HG02840 (cell line): ENCODE measurements at regions not wholly inside any gene's neighbourhood (a gene's known extent, or its start where the extent isn't known, plus 50 kb on each side); places are given as distances from the start of the nearest gene placed in this dataset.
"Not testable (repeated sequence)": the region's sequence is repeated elsewhere in the genome, so short reads cannot be mapped to it uniquely, and the experiment has no call there.

Source experiments
- ATAC-seq: cut with Tn5 transposase; IDR thresholded peaks from one replicate; pipeline ENCODE4 v1.9.1; 2021; ENCODE audit warnings: mild to moderate bottlenecking, moderate library complexity, moderate number of reproducible peaks; ENCODE audit not compliant: unreplicated experiment, low FRiP score

DNA sequence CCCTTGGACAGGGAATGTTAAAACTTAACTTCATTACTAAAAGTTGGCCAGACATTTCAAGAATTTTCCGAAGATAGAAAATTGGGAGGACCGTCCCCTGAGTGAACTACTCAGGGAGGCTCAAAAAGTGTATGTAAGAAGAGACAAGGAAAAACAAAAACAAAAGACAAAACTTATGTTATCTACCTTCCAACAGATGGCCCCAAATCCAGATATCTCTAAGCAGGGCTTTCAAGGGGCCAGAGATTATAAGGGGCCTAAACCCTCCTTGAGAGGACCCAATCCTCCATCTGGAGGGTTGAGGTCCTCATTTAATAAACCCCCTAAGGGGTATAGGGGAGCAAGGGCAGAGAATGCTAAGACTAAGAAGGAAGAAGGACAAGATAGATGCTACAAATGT is 203.6 kb downstream of the SH2D4B start:
- no peak for ATAC-seq

DNA sequence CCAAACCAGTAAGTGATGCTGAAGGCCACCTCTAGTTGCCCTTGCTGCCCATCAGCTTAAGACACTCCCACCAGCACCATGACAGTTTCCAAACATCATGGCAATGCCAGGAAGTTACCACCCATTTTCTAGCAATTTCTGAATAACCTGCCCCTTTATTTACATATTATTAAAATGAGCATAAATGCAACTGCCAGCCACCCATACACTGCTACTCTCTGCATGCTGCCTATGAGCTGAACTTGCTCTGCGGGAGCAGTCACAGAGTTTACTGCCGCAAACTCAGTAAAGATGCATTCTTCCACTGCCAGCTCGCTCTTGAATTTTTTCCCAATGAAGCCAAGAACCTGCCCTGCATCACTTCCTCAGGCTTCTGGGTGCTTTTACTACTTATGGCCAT is 212.6 kb downstream of the SH2D4B start:
- no peak for ATAC-seq

DNA sequence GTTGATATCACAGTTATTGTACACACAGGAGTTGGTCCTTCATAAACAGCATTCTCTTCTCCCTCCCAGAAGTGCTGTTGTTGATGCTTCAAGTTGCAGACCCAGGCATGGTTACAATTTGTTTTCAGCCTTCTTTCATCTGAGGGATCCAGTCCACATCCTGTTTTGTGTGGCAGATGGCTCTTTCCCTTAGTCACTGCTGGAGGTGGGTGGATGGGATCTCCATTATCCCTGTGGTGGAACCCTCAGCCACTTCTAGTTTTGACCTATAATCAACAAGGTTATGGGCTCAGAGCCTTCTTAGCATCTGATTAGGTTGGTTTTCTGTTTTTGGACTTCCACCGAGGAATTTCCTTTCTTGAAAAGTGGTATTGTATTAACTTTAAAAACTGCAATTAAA is 214.2 kb downstream of the SH2D4B start:
- no peak for ATAC-seq

DNA sequence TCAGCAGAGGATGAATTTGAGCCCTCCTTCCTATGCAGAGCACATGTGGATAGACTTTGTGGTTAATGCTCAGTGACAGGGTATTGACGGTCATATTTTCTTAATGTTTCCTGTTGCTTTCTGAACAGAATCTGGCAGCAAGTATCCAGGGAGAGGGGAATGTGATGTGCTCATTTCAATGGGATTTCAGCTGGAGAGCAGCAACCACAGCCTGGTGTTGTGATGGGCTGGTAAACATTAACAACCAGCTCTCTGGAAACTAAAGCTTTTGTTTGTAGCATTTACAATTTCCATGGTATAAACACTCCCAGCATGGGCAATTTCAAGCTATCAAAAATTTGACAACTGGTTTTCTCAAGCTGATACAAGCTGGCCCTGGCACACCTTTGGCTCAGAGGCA is 215.9 kb downstream of the SH2D4B start:
- no peak for ATAC-seq

DNA sequence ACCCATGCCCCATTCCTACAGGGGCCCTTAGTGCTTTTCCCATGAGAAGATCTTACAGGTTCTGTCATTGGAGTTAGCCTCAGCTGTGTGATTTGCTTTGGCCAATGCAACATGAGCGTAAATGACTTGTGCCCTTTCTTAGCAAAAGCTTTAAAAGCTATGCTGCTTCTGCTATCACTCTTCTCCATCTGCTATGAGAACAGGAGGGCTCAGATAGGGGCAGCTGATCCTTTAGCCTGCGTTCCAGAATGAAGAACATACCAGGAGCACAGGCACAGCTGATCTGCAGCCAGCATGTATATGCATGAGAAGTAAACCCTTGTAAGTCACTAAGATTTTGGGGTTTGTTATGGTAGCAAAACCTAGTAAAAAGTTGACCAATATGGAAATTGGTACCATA is 218.2 kb downstream of the SH2D4B start:
- no peak for ATAC-seq

DNA sequence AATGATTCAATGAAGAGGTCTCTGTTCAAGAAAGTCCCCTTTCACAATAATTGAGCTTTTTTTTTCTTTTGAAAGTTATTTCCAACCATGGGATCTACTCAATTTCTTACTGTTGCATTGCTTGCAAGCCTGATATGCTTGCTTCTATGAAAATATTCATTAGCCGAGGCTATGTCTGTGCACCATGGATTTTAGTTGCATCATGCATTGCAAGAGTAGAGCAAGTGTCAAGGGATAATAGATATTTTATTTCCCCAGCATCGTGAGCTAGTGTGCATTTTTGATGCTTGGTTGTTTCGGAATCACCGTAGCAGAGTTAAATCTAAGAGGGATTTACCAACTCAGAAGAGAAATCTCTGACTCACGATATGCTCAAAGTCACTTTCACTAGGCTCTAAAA is 222.0 kb downstream of the SH2D4B start:
- no peak for ATAC-seq

DNA sequence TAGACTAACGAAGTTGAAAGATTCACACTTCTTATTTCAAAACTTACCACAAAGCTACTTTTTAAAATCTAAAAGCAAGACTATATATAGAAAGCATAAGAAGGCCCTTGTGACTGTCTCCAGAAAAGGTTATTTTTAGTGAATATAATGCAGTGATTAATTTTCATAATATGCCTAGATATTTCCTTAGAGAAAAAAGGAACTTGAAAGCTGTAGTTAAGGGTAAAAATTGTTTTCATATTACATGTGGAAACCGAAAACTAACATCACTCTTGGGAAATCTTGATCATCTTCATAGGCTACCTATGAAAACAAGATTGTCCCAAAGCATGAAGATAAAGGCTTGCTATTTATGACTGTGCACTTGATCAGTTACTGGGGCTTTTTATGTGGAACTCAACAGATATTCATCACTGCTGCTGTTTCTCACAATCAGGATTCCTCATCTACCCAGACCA is 223.2 kb downstream of the SH2D4B start:
- no peak for ATAC-seq

DNA sequence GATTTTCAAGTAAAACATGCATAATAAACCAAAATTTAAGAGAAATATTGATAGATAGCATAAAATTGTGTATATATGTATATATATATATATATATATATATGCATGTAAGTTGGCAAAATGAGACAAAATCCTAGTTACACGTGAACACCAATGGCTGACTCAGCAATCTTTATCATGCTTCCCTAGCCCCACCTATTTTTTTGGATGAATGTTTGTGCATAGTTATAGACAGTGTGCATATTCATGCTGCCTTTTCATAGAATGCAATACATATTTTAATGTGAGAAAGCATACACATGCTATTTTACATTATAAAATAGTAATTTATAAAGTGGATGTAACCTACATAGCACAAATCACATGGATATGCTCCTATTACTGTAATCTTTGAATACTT is 230.3 kb downstream of the SH2D4B start:
- no peak for ATAC-seq

DNA sequence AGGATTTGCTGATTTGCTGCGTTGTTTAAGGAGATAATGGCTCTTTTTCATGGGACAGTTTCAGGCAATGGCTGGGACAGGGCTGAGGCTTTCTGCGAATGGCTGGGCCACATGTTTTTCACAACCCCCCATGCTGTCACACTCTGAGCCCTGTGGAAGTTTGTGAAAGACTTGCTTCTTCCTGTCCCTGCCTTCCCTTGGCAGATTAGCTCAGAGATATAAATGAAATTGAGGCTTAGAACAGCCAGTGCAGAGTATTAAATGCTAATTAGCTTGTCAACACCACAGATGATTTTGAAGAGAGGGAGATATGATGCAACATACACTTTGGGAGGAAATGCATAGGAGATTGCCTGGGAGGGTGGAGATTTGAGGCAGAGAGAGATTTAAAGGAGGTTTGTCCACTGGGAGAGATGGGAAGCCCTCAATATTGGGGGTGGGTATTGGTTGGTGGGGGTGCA is 232.0 kb downstream of the SH2D4B start:
- ATAC-seq, result no peak

DNA sequence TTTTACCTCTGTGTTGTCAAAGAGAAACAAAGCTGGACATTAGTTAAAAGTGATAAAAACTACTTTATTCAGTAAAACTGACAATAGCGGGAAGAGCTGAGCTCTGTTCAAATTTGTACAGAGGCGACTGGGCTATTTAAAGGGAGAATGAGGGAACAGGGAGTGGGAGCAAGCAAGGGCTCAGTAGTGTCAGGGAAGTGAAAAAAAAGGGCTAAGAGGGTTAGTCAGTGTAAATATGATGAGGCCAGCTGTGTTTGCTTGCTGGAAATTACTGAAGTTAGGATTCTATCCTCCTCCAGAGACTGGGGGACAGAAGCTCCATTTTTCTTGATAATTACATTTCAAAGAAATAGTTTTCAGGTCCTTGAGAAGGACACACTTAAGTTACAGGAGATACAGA is 232.5 kb downstream of the SH2D4B start:
- ATAC-seq, result no peak

DNA sequence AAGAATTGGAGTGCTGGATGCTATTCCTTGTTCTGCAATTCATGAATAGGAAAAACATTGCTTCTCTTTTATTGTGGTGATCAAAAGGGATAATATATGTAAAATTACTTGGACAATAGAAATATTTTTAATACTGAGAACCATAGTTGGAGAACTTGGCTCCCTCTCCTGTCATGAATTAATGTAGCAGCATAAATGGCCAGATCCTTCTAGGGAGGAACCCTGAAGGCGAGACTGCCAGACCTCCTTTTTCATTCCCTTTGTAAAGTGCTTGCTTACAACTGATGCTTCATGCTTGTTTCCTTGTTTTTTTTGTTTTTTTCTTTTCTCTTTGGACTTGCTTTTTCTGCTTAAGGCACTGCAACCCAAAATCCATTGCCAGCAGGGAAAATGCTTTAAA is 233.6 kb downstream of the SH2D4B start:
- no peak for ATAC-seq

DNA sequence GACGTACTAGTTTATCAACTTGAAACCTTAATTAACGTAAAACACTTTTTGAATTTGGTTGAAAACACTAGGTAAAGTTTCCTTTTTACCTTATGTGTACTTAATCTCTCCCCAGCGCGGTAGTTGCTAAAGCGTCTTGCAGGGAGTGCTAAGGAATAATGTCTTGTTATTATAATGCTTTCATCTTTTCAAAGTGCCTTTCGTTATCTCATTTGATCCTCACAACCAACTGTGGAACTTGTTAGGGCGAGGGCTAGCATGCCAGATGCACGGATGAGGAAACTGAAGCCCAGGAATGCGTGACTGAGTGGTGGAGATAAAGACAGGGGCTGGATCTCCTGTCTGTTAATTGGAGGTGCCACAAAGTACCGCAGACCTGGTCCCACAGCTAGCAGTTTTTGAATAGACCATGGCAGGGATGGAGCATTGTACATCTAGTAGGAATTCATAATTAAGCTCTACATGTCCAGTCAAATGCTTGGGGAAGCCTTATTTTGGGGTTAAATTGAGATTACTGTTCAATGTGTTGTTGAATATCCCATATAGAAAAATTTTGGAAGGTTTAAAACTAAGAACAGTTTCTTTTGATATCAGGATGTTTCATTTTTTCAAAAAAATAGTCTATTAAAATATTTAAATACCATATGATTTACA is 234.3 kb downstream of the SH2D4B start:
- ATAC-seq, result no peak

DNA sequence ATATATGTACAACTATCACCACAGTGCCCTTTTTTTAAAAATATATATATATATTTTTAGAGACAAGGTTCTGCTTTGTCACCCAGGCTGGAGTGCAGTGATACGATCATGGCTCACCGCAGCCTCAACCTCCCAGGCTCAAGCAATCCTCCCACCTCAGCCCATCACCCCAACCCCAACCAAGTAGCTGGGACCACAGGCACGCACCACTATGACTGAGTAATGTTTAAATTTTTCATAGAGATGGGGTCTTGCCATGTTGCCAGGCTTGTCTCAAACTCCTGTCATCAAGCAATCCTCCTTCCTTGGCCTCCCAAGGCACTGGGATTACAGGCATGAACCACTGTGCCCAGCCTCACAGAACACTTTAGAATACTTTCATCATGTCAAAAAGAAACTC is 234.9 kb downstream of the SH2D4B start:
- no peak for ATAC-seq

DNA sequence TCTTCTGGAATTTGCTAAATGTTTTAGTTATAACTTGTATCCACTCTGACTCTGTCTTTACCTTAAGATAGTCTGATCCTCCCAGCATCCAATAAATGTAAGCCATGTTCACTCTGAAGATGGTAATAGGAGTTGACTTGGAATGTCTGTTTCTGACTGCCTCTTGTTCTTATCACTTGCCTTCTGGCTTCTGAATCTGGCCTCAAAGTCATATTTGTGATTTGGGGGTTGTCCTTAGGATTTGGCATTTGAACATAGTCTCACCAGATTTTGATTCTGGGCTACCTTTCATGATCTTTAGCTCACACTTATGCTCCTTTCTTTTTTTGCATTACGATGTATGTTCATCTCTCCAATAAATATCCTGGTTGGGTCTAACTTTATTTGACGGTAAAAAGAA is 247.0 kb downstream of the SH2D4B start:
- no peak for ATAC-seq

DNA sequence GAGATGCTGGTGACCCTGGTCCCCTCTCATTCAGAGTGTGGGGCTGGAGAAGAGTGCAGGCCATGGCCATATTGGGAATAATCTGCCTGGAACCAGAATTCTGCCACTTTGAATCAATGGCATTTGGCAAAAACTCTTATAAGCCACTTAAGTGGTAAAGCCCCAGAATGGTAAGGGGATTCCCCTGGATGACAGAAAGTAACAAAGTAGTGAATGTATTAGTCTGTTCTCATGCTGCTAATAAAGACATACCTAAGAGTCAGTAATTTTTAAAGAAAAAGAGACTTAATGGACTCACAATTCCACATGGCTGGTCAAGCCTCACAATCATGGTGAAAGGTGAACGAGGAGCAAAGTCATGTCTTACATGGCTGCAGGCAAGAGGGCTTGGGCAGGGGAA is 248.6 kb downstream of the SH2D4B start:
- ATAC-seq, result no peak

DNA sequence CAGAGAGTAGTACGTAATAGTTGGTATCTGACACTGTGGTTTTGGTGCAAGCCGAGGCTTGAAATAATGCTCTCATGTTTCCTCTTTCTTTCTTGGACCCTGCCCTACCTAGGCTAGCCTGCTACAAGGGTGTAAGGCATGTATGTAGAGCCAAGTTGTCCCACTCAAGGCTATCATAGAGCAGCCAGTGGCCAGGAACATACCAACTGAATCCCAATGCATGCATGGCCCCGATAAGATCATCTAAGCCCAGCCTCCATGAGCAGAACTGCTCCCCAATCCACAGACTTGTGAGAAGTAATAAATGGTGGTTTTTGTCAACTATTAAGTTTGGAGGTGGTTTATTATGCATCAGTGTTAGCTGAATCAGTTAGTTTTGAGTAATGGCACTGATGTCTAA is 250.2 kb downstream of the SH2D4B start:
- ATAC-seq, result no peak

DNA sequence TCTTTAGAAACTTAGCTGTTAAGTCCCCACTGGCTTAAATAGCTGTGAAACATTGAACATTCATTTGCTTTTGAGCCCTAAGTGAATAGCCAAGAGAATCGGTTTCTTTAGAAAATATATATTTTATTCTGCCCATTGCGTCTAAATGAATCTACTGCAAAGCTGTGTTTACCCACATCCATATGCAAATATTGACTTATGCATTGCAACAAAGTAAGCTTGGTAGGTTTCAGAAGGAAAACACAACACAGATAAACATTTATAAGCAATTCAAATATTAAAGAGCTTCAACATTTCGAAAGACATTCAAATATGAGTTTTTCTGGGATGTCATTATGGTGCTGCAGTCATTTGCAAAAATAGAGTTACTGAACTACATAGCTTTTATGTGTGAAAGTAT is 257.3 kb downstream of the SH2D4B start:
- no peak for ATAC-seq

DNA sequence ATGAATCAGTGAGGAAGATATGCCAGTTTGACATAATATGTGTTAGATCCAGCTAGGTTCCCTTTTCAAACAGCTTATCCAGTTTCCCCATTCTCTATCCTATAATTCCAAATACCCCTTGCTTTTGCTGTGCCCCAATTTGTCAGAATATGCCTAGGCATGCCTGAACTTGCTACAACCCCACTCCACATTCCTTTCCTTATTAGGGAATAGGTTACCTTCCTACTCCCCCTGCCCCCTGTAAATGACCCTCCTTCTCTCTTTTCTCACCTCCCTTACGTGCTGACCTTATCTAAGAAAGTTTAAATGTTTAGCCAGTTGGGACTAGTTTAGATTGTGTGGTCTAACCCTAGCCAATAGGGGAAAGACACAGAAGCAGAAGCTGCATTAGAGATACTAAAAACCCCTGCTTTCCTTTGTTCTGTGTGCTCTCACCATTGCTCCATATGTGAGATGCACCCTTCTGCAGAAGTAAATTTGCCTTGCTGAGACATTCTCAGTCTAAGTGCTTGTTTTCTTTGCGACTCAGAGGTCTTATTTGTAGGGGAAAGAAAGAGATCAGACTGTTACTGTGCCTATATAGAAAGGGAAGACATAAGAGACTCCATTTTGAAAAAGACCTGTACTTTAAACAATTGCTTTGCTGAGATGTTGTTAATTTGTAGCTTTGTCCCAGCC is 267.8 kb downstream of the SH2D4B start:
- ATAC-seq, result no peak

DNA sequence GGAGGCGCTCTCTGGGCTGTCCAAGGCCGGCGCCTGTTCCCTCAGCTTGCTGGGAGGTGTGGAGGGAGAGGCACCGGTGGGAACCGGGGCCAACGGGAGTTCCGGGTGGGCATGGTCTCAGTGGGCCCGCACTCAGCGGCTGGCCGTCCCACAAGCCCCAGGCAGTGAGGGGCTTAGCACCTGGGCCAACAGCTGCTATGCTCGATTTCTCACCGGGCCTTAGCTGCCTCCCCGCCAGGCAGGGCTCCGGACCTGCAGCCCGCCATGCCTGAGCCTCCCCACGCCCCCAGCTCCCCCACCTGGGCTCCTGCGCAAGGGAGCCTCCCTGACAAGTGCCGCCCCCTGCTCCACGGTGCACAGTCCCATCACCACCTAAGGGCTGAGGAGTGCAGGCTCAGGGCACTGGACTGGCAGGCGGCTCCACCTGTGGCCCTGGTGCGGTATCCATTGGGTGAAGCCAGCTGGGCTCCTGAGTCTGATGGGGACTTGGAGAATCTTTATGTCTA is 276.5 kb downstream of the SH2D4B start:
- no peak for ATAC-seq

DNA sequence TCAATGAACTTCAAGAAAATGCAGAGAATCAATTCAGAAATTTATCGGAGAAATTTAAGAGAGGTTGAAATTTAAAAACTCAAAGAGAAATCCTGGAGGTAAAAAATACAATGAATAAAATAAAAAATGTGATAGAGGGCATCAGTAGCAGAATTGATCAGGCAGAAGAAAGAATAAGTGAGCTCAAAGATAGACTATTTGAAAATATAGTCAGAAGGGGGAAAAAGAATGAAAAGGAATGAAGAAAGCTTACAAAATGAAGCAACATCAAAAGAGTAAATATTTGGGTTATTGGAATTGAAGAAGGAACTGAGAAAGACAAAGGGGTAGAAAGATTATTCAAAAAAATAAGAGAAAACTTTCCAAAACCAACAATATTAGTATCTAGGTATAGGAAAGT is 291.4 kb downstream of the SH2D4B start:
- no peak for ATAC-seq

DNA sequence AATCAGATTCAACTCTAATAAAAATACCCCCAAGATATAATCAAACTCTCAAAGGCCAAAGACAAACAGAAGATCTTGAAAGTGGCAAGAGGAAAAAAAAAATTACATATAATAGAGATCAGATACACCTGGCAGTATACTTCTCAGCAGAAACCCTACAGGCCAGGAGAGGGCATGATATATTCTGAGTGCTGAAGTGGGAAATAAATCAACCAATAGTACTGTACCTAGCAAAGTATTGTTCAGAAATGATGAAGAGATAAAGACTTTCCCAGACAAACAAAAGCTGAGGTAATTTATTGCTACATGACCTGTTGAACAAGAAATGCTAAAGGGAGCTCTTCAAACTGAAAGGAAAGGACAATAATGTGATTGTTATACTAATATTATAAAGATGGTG is 291.9 kb downstream of the SH2D4B start:
- ATAC-seq, result no peak

DNA sequence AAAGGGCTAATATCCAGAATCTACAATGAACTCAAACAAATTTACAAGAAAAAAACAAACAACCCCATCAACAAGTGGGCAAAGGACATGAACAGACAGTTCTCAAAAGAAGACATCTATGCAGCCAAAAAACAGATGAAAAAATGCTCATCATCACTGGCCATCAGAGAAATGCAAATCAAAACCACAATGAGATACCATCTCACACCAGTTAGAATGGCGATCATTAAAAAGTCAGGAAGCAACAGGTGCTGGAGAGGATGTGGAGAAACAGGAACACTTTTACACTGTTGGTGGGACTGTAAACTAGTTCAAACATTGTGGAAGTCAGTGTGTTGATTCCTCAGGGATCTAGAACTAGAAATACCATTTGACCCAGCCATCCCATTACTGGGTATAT is 295.0 kb downstream of the SH2D4B start:
- ATAC-seq, result not testable (repeated sequence)
